OCI-LY7 (cell line): ENCODE measurements at regions not wholly inside any gene's neighbourhood (a gene's known extent, or its start where the extent isn't known, plus 50 kb on each side); places are given as distances from the start of the nearest gene placed in this dataset.

ENCODE experiments used
- BruUV-seq: library from RNA; stranded (reverse); fragments of 400-500 nt; replicated peaks from 2 replicates; lab custom pipeline; 2021; lab: Mats Ljungman, UMichigan
- CTCF ChIA-PET: fragments of 300-600 bp; sonication (Branson Sonifier 250); formaldehyde crosslinking; loops from one replicate; lab custom pipeline; 2022; ENCODE audit warnings: antibody characterized with exemption; ENCODE audit not compliant: unreplicated experiment; lab: Charles Lee
- POLR2A ChIA-PET: fragments of 300-600 bp; sonication (Branson Sonifier 250); formaldehyde crosslinking; loops from one replicate; lab custom pipeline; 2022; ENCODE audit warnings: antibody characterized with exemption; lab: Charles Lee
- DNase-seq: peaks from one replicate; pipeline ENCODE4 v3.0.0-alpha.2; 2015; ENCODE audit warnings: low spot score
- H2AFZ ChIP-seq: fragments of 200-600 bp; sonication (generic), shearing (Covaris generic); 2 replicates; pipeline ENCODE4 v1.6.1; 2014; ENCODE audit warnings: mild to moderate bottlenecking, antibody characterized with exemption, low read length, moderate library complexity
- H3K27ac ChIP-seq: fragments of 200-600 bp; sonication (generic); 2 replicates; pipeline ENCODE4 v1.5.1; 2014; ENCODE audit warnings: mixed run types, low read depth, mild to moderate bottlenecking, moderate library complexity, low read length, inconsistent platforms; ENCODE audit not compliant: poor library complexity, severe bottlenecking
- H3K36me3 ChIP-seq: fragments of 200-600 bp; sonication (generic); 2 replicates; pipeline ENCODE4 v1.6.1; 2014; ENCODE audit warnings: mild to moderate bottlenecking, antibody characterized with exemption, low read length, moderate library complexity, mixed read lengths; ENCODE audit not compliant: insufficient read depth
- H3K4me1 ChIP-seq: fragments of 200-600 bp; sonication (generic); 2 replicates; pipeline ENCODE4 v1.5.1; 2014; ENCODE audit warnings: mild to moderate bottlenecking, low read length; ENCODE audit not compliant: insufficient read depth, poor library complexity, severe bottlenecking
- H3K4me2 ChIP-seq: fragments of 200-600 bp; sonication (generic); 2 replicates; pipeline ENCODE4 v1.6.1; 2014; ENCODE audit warnings: mild to moderate bottlenecking, low read length
- H3K4me3 ChIP-seq: fragments of 200-600 bp; sonication (generic); 2 replicates; pipeline ENCODE4 v1.5.1; 2014; ENCODE audit warnings: mild to moderate bottlenecking, low read depth, low read length; ENCODE audit not compliant: poor library complexity, severe bottlenecking
- H3K79me2 ChIP-seq: fragments of 200-600 bp; sonication (generic); 2 replicates; pipeline ENCODE4 v1.6.1; 2016; ENCODE audit warnings: low read depth, mild to moderate bottlenecking, low read length, moderate library complexity, mixed read lengths; ENCODE audit not compliant: insufficient read depth
- H3K9me2 ChIP-seq: fragments of 200-600 bp; sonication (generic); 2 replicates; pipeline ENCODE4 v1.6.1; 2016; ENCODE audit warnings: mild to moderate bottlenecking, low read length, mixed read lengths; ENCODE audit not compliant: insufficient read depth
- H3K9me3 ChIP-seq: fragments of 200-600 bp; sonication (generic); 2 replicates; pipeline ENCODE4 v1.6.1; 2014; ENCODE audit warnings: mild to moderate bottlenecking, mixed run types, low read length, mixed read lengths
- H4K20me1 ChIP-seq: fragments of 200-600 bp; sonication (generic); 2 replicates; pipeline ENCODE4 v1.6.1; 2014; ENCODE audit warnings: mild to moderate bottlenecking, antibody characterized with exemption, low read length, moderate library complexity, mixed read lengths; ENCODE audit not compliant: insufficient read depth
- EZH2phosphoT487 ChIP-seq: fragments of 200-600 bp; sonication (generic); IDR thresholded peaks from 2 replicates; pipeline ENCODE4 v1.6.1; 2018; ENCODE audit warnings: low read depth, borderline replicate concordance, mild to moderate bottlenecking, mixed run types, antibody characterized with exemption, low read length, moderate library complexity, mixed read lengths
- intact Hi-C: fragments of 100-400 bp; cut with micrococcal nuclease; formaldehyde crosslinking; loops from one replicate; pipeline ENCODE4 v1.10.0; 2022; ENCODE audit not compliant: unreplicated experiment
- TF ChIP-seq, protein P1 (sequence below): fragments of 200-600 bp; sonication (generic); conservative IDR thresholded peaks from 2 replicates; pipeline ENCODE4 v1.5.1; 2014; ENCODE audit warnings: mild to moderate bottlenecking, antibody characterized with exemption, low read length, moderate library complexity, mixed read lengths

- no peak for TF ChIP-seq EZH2phosphoT487
- TF ChIP-seq, protein P1, sequence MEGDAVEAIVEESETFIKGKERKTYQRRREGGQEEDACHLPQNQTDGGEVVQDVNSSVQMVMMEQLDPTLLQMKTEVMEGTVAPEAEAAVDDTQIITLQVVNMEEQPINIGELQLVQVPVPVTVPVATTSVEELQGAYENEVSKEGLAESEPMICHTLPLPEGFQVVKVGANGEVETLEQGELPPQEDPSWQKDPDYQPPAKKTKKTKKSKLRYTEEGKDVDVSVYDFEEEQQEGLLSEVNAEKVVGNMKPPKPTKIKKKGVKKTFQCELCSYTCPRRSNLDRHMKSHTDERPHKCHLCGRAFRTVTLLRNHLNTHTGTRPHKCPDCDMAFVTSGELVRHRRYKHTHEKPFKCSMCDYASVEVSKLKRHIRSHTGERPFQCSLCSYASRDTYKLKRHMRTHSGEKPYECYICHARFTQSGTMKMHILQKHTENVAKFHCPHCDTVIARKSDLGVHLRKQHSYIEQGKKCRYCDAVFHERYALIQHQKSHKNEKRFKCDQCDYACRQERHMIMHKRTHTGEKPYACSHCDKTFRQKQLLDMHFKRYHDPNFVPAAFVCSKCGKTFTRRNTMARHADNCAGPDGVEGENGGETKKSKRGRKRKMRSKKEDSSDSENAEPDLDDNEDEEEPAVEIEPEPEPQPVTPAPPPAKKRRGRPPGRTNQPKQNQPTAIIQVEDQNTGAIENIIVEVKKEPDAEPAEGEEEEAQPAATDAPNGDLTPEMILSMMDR: no peak
- Histone ChIP-seq H3K36me3 (no peaks in the 10 kb centered on the region), H3K9me3 (no peaks in the 10 kb centered on the region), H3K4me1 (no peaks in the 10 kb centered on the region), H3K79me2 (no peaks in the 10 kb centered on the region), H3K9me2 (no peaks in the 10 kb centered on the region), H3K4me3 (no peak overlapping the region), H3K27ac (no peak overlapping the region), H2AFZ (no peak overlapping the region), H4K20me1 (no peaks in the 10 kb centered on the region), H3K4me2 (no peak overlapping the region)
- BruUV-seq: no TSS peak
- ChIA-PET CTCF (no interaction called here), POLR2A (no interaction called here)
- no peak for DNase-seq
- intact Hi-C loops: no loop called here
Observed at GRCh38 chr7:42685911-42686310, 226.0 kb downstream of the C7orf25 start.

DNA sequence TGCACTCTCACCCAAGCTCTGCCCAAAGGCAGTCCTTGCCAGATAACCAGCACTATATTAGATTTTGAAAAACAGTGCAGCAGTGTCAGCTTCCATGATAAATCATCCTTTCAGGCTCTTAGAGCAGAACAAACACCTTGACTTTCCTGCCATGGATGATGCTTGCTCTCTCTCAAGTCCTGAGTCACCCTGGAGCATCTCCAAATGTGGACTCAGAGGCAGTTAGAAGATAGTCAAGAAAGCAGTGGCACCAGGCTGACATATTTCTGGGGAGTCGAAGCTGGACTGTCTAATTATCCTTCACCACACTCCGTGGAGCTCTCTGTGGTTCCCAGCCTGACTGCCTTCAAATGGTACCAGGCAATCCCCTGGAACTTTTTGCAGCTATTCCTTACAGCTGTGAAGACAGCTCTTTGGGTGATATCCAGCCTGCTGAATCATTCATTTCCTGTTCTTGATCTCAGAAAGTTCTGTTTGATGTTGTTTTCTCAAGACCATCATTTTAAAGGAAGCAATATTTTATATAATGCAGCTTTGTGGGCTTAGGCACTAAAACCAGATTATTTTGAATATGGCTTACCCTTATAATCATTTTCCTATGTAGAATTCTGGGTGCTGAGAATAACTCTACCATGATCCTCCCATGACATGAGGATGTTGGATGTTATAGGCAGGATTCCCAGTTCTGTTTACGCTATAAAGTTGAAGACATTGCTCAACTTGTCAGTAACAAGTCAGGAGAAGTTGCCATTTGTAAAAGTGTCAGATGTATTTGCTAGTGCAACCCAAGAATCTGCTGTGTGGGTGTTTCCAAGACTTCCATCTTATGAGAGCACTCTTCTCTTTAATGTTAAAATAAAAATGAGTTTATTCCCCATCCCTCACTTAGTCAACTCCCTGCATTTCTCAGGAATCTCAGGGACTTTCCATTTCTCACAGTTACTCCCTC is 233.8 kb downstream of the C7orf25 start:
- H3K9me2 ChIP-seq: no peaks in the 10 kb centered on the region
- H3K4me3 ChIP-seq: no peak overlapping the region
- ChIA-PET CTCF (no interaction called here), POLR2A (no interaction called here)
- no peak for TF ChIP-seq EZH2phosphoT487
- TF ChIP-seq, protein P1: no peak
- H3K4me2 ChIP-seq: no peak overlapping the region
- no peaks in the 10 kb centered on the region for H4K20me1 ChIP-seq
- no peaks in the 10 kb centered on the region for H3K9me3 ChIP-seq
- no peaks in the 10 kb centered on the region for H3K79me2 ChIP-seq
- DNase-seq: no peak
- H2AFZ ChIP-seq: no peak overlapping the region
- BruUV-seq: no TSS peak
- H3K27ac ChIP-seq: no peak overlapping the region
- no peaks in the 10 kb centered on the region for H3K36me3 ChIP-seq
- intact Hi-C loops: no loop called here
- H3K4me1 ChIP-seq: no peaks in the 10 kb centered on the region

DNA sequence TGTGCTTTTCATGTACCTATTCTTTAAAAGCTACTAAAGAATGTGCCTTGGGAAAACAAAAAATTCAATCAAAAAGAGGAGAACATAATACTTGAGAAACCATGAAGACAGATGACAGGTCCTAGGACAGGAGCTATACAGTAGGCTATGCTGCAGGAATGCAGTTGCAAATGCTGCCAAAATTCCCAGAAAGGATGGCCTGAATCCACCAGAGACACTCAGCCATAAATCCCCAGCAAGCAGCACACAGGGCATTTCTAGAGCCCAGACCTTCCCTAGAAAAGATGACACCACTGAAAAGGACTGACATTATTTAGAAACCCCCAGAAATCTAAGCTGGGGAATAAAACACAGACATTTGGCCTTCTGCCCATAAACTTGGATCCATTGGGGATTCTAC is 237.3 kb downstream of the C7orf25 start:
- no peak overlapping the region for H2AFZ ChIP-seq
- no peaks in the 10 kb centered on the region for H4K20me1 ChIP-seq
- CTCF ChIA-PET: no interaction called here
- H3K9me3 ChIP-seq: no peaks in the 10 kb centered on the region
- no peak overlapping the region for H3K27ac ChIP-seq
- H3K9me2 ChIP-seq: no peaks in the 10 kb centered on the region
- no peaks in the 10 kb centered on the region for H3K4me1 ChIP-seq
- no TSS peak for BruUV-seq
- H3K36me3 ChIP-seq: no peaks in the 10 kb centered on the region
- H3K79me2 ChIP-seq: no peaks in the 10 kb centered on the region
- no peak for DNase-seq
- TF ChIP-seq EZH2phosphoT487: no peak
- TF ChIP-seq, protein P1: no peak
- H3K4me3 ChIP-seq: no peak overlapping the region
- intact Hi-C loops: no loop called here
- H3K4me2 ChIP-seq: no peak overlapping the region
- POLR2A ChIA-PET: no interaction called here
